Ascending aorta (tissue), 2 donors: ENCODE measurements at regions not wholly inside any gene's neighbourhood (a gene's known extent, or its start where the extent isn't known, plus 50 kb on each side); places are given as distances from the start of the nearest gene placed in this dataset.

Experiments used
- DNase-seq, 2 donors: peaks; one replicate each; pipeline ENCODE4 v3.0.0-alpha.2; 2019; ENCODE audit warnings: low spot score in 2 of 2
- H3K27ac ChIP-seq, 2 donors: fragments of 200-600 bp; sonication (generic); one replicate each; pipeline ENCODE4 v1.5.1; 2016 to 2017; ENCODE audit warnings: mild to moderate bottlenecking in 1 of 2
- H3K27me3 ChIP-seq: fragments of 200-600 bp; sonication (generic); one replicate; pipeline ENCODE4 v1.5.1; 2017
- H3K36me3 ChIP-seq, 2 donors: fragments of 200-600 bp; sonication (generic); one replicate each; pipeline ENCODE4 v1.5.1; 2016
- H3K4me1 ChIP-seq, 2 donors: fragments of 200-600 bp; sonication (generic); one replicate each; pipeline ENCODE4 v1.5.1; 2016 to 2017; ENCODE audit warnings: mild to moderate bottlenecking in 1 of 2
- H3K4me3 ChIP-seq, 2 donors: fragments of 200-600 bp; sonication (generic); one replicate each; pipeline ENCODE4 v1.5.1; 2016 to 2017; ENCODE audit warnings: mild to moderate bottlenecking in 1 of 2
- H3K9me3 ChIP-seq, 2 donors: fragments of 200-600 bp; sonication (generic); one replicate each; pipeline ENCODE4 v1.5.1; 2016
- CTCF ChIP-seq, 3 experiments: fragments of 200-600 bp in 2 of 3; fragments of 450-650 bp in 1 of 3; sonication (generic) in 2 of 3; IDR thresholded peaks; one replicate each; pipeline ENCODE4 v1.5.1; 2016 to 2019; ENCODE audit warnings: antibody characterized with exemption in 3 of 3, mild to moderate bottlenecking in 1 of 3, moderate library complexity in 1 of 3
- intact Hi-C: fragments of 100-400 bp; cut with DNase I; formaldehyde crosslinking; loops from one replicate; pipeline ENCODE4 v1.15.1; 2023

- intact Hi-C loops: no loop called here
Observed at GRCh38 chr22:48808038-48808960, 1019.4 kb downstream of the BRD1 start.

GRCh38 chr22:48807155-48807554, 1020.5 kb downstream of the BRD1 start:
- intact Hi-C loops: no loop called here
- Histone ChIP-seq H3K27me3 (no peaks in the 10 kb centered on the region), H3K4me3 (no peak overlapping the region), H3K36me3 (no peaks in the 10 kb centered on the region), H3K4me1 (no peaks in the 10 kb centered on the region), H3K9me3 (no peaks in the 10 kb centered on the region), H3K27ac (no peak overlapping the region)
- DNase-seq: no peak
- TF ChIP-seq CTCF (IDR thresholded peaks at IDR 0.05): no peak

More at GRCh38 chr22:48808038-48808960, 1019.4 kb downstream of the BRD1 start:
- no peak overlapping the region for H3K4me3 ChIP-seq
- H3K4me1 ChIP-seq: no peaks in the 10 kb centered on the region
- TF ChIP-seq CTCF (IDR thresholded peaks at IDR 0.05): no peak
- DNase-seq: no peak
- H3K27ac ChIP-seq: no peak overlapping the region
- no peaks in the 10 kb centered on the region for H3K27me3 ChIP-seq
- no peaks in the 10 kb centered on the region for H3K9me3 ChIP-seq
- no peaks in the 10 kb centered on the region for H3K36me3 ChIP-seq

GRCh38 chr22:48806227-48806781, 1021.4 kb downstream of the BRD1 start:
- TF ChIP-seq CTCF (IDR thresholded peaks at IDR 0.05): no peak
- Histone ChIP-seq H3K4me3 (no peak overlapping the region), H3K9me3 (no peaks in the 10 kb centered on the region), H3K4me1 (no peaks in the 10 kb centered on the region), H3K27ac (no peak overlapping the region), H3K27me3 (no peaks in the 10 kb centered on the region), H3K36me3 (no peaks in the 10 kb centered on the region)
- intact Hi-C loops: no loop called here
- no peak for DNase-seq

- no peak for DNase-seq
- no peaks in the 10 kb centered on the region for H3K9me3 ChIP-seq
- H3K36me3 ChIP-seq: no peaks in the 10 kb centered on the region
- no peak overlapping the region for H3K27ac ChIP-seq
- intact Hi-C loops: no loop called here
- H3K4me3 ChIP-seq: no peak overlapping the region
- no peaks in the 10 kb centered on the region for H3K27me3 ChIP-seq
- no peaks in the 10 kb centered on the region for H3K4me1 ChIP-seq
- no peak for TF ChIP-seq CTCF (IDR thresholded peaks at IDR 0.05)
Observed at GRCh38 chr22:48805516-48805915, 1022.2 kb downstream of the BRD1 start.

- Histone ChIP-seq H3K27me3 (no peaks in the 10 kb centered on the region), H3K9me3 (no peaks in the 10 kb centered on the region), H3K27ac (no peak overlapping the region), H3K4me3 (no peak overlapping the region), H3K4me1 (no peaks in the 10 kb centered on the region), H3K36me3 (no peaks in the 10 kb centered on the region)
- intact Hi-C loops: no loop called here
- no peak for TF ChIP-seq CTCF (IDR thresholded peaks at IDR 0.05)
- no peak for DNase-seq
Observed at GRCh38 chr22:48804811-48805301, 1022.8 kb downstream of the BRD1 start.
